RPMI7951 (cell line): ENCODE measurements at regions not wholly inside any gene's neighbourhood (a gene's known extent, or its start where the extent isn't known, plus 50 kb on each side); places are given as distances from the start of the nearest gene placed in this dataset.

Experiments used
- DNase-seq: peaks from one replicate; pipeline ENCODE4 v3.0.0-alpha.2; 2012; ENCODE audit warnings: low read depth

DNA sequence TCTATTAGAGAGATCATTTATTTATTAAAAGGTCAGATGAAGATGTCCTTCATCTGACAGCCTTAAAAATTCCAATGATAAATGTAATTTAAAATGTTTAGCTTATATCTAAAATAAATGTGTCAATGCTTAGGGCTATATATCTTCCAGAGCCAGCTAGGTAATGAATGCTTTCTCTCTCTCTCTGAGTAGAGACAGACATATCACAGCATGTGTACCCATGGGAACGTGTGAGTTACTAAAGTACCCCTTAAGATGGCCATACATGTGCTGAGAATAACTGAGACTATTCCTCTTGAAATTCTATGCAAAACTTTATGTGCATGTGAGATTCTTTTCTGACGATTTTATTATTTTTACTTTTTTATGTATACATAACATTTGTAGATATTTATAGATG lies 420.9 kb upstream of the ST6GAL2 start:
- no peak for DNase-seq

- no peak for DNase-seq
Measured at GRCh38 chr2:107308835-107309234, 422.9 kb upstream of the ST6GAL2 start.

- DNase-seq: no peak
Measured at GRCh38 chr2:107312240-107312639, 426.3 kb upstream of the ST6GAL2 start.

- DNase-seq: no peak
Measured at GRCh38 chr2:107313316-107313715, 427.3 kb upstream of the ST6GAL2 start.

- no peak for DNase-seq
Measured at GRCh38 chr2:107320881-107321280, 434.9 kb upstream of the ST6GAL2 start.

- no peak for DNase-seq
Measured at GRCh38 chr2:107322416-107322815, 436.4 kb upstream of the ST6GAL2 start.

- DNase-seq: no peak
Measured at GRCh38 chr2:107323946-107324565, 438.1 kb upstream of the ST6GAL2 start.

DNA sequence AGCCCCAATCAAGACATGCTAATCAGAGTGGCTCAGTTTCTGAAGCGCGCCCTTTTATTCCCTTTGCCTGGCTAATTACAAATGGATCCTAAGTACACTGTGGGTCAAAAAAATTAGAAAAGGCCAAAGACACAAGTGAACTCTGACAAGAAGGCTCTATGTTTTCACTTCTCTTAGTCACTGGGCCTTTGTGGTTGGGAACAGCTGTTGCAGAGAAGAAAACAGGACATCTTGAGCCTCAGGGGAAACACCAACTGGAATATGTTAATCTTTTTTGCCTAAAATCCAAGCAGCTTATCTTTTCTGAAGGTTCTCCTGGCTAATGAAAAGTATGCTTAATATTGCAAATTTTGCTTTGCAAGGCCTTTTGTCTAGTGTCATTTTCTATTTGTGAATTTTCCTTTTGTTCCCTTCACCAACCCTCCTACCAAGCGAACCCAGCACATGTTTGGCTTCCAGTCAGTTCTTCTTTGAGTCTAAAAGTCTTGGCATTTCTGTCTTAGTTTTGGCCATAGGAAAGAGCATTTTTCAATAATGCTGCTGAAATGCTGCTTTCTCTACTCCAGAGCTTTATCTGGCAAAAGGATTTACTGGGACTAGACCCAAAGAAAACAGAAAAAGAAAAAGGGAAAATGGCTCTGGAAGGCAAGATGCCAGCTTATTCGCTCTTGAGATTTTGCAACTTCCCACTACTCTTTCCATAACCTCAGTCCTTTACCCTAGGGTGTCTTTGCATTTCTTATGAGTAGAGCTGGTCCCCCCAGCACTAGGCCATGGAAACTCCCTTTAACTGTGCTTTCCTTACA lies 440.2 kb upstream of the ST6GAL2 start:
- peak; percentile 81 for DNase-seq

DNA sequence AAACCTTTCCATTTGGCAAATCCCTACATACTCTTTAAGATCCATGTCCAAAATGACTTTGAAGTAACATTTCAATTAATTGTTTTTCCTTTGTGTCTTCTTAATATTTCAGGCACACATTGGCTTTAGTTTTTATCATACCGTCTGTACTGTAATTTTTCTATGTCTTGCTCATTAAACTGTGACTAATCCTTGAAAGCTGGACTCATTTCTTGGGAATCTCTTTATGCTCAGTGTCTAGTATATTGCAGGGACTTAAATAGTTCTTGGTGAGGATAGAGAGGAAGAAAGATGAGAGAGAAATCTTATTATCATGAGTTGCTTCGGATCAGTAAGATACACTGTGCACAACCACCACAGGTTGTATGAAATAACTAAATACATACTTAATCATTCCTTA lies 448.3 kb upstream of the ST6GAL2 start:
- DNase-seq: peak; percentile 24

GRCh38 chr2:107336526-107336925 lies 450.6 kb upstream of the ST6GAL2 start:
- DNase-seq: no peak

GRCh38 chr2:107337209-107337898 lies 451.4 kb upstream of the ST6GAL2 start:
- peak; percentile 89 for DNase-seq

- no peak for DNase-seq
Measured at GRCh38 chr2:107338059-107338458, 452.1 kb upstream of the ST6GAL2 start.

DNA sequence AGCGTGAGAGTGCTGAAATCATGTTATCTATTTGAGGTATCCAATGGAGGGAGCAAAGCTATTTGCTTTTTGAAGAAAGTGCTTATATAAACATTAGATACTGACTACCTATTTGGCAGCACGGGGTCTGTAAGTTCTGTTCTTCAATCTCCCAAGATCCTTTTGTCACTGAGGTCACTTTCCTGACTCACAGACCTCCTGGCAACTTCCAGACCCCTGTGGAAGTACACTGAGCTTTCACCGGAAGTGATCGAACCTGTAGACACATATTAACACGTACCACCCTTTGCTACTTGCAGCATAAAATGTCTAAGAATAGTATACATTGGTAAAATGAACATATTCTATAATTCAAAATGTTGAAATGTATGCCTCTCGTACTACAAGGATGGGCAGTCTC lies 452.6 kb upstream of the ST6GAL2 start:
- DNase-seq: no peak

DNA sequence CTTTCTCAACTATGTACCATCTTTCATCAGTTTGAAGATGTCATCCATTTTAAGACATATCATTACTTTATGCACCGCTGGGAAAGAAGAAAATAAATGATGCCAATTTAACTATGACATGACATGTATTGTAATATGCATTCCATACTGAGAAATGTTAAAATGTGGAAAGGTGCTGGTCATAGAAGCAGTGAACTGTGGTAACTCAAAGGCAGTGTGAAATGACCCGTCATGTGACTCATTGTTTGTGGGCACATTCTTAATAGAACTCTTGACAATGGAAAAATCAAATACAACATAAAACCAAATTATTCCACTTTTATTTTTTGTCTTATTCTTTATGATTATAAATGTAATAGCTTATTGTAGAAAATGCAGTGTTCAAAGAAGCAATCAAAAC lies 455.0 kb upstream of the ST6GAL2 start:
- no peak for DNase-seq

- DNase-seq: no peak
Measured at GRCh38 chr2:107349329-107349728, 463.4 kb upstream of the ST6GAL2 start.

DNA sequence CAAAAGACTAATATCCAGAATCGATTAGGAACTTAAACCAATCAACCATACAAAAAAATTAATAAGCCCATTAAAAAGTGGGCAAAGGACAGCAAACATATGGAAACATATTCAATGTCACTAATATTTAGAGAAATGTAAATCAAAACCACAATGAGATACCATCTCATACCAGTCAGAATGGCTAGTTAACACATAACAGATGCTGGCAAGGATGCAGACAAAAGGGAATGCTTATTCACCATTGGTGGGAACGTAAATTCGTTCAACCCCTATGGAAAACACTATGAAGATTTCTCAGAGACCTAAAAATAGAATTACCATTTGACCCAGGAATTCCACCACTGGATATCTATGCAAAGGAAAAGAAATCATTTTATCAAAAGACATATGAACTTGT lies 468.2 kb upstream of the ST6GAL2 start:
- no peak for DNase-seq

- DNase-seq: no peak
Measured at GRCh38 chr2:107358362-107358761, 468.3 kb upstream of the RGPD4 start.

DNA sequence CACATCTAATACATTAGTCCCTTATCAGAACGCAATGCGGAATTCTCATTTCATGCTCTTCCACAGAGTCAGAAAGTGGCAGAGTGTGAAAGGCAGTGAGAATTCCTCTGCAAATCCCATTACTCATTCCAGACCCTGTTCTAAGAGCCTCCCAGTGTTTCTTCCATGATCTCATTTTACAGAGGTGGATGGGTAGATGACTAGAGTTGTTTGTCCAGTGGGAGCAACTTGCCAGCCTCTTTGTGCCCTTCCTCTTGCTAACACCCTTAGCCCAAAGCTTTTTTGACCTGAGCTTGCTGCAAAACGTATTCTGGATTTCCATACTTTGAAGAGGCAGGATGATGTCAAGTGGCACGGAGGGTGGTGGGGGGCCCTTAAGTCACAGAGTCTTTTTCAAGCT lies 467.7 kb upstream of the RGPD4 start:
- DNase-seq: no peak

DNA sequence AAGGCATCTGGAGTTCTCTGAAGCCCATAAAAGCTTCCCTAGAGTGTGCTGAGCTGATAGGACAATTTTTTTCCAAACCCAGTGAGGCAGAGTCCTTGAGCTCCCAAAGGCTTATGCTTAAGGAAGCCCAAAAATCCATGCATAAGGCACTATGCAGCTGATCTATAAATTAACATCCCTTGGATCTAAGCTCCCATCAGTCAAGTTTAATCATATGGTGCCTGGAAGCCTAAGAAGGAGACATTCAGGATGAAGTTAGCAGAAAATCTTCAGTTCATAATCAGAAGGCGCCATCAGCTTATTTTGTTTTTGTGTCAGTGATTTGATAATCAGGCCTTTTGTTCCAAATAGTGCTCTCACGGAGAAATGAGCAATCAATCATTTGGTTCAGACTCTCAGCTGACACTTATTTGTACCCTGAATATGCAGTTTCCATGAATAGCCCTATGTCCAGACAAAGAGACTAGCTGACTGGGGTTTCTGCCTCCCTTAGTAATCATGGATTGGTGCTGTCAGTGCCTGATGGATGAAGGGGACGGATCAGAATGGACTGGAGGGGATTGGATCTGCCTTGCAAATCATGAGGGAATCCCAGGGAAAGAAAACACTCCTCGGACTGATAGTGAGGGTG lies 464.8 kb upstream of the RGPD4 start:
- DNase-seq: no peak

DNA sequence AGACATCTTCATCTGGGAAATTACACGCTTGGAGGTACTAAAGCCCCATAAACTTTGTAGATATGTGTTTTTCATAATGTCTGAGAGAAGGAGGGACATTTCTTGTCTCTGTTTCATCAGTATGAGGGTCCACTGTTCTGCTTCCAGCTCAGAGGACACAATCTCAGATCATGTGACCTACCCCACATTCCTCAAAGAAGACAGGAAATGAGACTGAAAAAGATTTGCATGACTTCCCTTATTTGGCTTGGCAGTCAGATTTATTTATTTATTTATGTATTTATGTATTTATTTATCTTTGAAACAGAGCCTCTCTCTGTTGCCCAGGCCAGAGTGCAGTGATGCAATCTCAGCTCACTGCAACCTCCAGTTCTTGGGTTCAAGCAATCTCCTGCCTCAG lies 463.7 kb upstream of the RGPD4 start:
- no peak for DNase-seq

- no peak for DNase-seq
Measured at GRCh38 chr2:107363806-107364205, 462.9 kb upstream of the RGPD4 start.

GRCh38 chr2:107364361-107364950 lies 462.2 kb upstream of the RGPD4 start:
- no peak for DNase-seq
